ENCODE measurements at regions not wholly inside any gene's neighbourhood (a gene's known extent, or its start where the extent isn't known, plus 50 kb on each side); places are given as distances from the start of the nearest gene placed in this dataset.

DNA sequence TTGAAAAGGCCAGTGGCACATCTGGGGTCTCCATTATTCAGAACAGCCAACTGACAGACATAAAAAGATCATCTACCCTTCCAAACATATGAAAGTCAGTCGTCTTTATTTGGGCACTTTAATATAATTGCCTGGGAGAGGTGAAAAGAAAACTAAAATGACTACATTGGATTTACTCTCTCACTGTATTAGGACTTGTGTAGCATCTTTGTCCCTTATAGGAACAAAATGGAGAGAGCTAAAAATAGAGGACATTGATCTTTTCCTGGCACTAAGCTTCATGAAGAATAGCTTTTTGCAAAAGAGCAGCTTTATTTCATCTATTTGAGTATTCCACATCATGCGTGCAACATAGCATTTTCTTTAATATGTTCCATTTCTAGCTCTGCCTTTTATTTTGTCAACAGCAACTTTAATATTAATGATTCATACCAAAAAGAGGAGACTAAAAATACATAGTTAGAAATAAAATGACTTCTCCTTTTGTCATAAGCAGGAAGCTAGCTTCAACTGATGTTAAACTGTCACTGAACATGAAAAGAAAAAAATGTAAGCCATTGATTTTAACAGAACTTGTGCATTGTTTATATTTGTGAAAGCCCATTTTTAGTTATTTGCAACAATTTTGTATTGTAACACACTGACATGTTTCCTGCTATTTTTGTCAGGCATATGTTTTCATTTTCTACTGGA is 254.6 kb downstream of the SEC23A start:
- intact Hi-C loops (cut with micrococcal nuclease; ENCODE audit: unreplicated experiment) = no loop called here
- H3K4me1 Mint-ChIP-seq (ENCODE audit: low read depth, unreplicated experiment) = no peaks in the 10 kb centered on the region
- no peaks in the 10 kb centered on the region for H3K9me3 ChIP-seq

DNA sequence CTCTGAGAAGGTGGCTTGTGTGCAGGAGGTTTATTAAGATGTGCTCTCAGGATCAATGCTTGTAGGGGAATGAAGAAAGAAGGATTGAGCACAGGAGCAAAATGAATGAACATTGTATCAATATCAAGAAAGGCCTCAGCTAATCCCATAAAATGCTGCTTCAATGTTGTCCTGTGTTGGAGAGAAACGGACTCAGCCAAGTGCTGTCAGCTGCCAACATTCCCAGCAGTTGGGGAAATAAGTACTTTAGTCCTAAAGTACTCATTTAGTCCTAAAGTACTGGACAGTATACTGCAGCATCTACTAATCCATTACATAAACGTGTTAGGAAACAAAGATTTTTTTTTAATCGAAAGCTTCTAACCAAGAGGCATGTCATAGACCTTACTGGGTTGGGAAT is 255.9 kb downstream of the SEC23A start:
- Mint-ChIP-seq H3K9me3 (ENCODE audit: unreplicated experiment) (no peaks in the 10 kb centered on the region), H3K4me1 (ENCODE audit: low read depth, unreplicated experiment) (no peaks in the 10 kb centered on the region), H3K27me3 (ENCODE audit: insufficient read depth, unreplicated experiment) (peaks cover 12% of the 10 kb centered on the region), H3K27ac (ENCODE audit: unreplicated experiment) (no peak overlapping the region), H3K4me3 (ENCODE audit: unreplicated experiment) (no peak overlapping the region), H3K36me3 (ENCODE audit: insufficient read depth, unreplicated experiment) (no peaks in the 10 kb centered on the region)
- Histone ChIP-seq H3K9me3 (no peaks in the 10 kb centered on the region), H3K27me3 (replicated peaks; ENCODE audit: control insufficient read depth, insufficient read depth, low read length) (no peaks in the 10 kb centered on the region), H3K4me3 (ENCODE audit: low read depth, low read length) (no peak overlapping the region), H3K36me3 (ENCODE audit: control insufficient read depth, insufficient read depth, low read length) (no peaks in the 10 kb centered on the region), H3K4me1 (no peaks in the 10 kb centered on the region)
- DNase-seq = no peak
- POLR2A ChIA-PET = no interaction called here
- intact Hi-C loops (cut with micrococcal nuclease; ENCODE audit: unreplicated experiment) = no loop called here
- BruUV-seq (replicated peaks) = no TSS peak
- CTCF ChIA-PET = no interaction called here
- TF ChIP-seq, protein P1, sequence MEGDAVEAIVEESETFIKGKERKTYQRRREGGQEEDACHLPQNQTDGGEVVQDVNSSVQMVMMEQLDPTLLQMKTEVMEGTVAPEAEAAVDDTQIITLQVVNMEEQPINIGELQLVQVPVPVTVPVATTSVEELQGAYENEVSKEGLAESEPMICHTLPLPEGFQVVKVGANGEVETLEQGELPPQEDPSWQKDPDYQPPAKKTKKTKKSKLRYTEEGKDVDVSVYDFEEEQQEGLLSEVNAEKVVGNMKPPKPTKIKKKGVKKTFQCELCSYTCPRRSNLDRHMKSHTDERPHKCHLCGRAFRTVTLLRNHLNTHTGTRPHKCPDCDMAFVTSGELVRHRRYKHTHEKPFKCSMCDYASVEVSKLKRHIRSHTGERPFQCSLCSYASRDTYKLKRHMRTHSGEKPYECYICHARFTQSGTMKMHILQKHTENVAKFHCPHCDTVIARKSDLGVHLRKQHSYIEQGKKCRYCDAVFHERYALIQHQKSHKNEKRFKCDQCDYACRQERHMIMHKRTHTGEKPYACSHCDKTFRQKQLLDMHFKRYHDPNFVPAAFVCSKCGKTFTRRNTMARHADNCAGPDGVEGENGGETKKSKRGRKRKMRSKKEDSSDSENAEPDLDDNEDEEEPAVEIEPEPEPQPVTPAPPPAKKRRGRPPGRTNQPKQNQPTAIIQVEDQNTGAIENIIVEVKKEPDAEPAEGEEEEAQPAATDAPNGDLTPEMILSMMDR (IDR thresholded peaks at IDR 0.05; ENCODE audit: insufficient read depth in 1 of 2, low read depth in 1 of 2, low read length in 1 of 2, severe bottlenecking in 1 of 2, unreplicated experiment in 1 of 2) = no peak

More for the DNA sequence above, 254.6 kb downstream of the SEC23A start:
- no peaks in the 10 kb centered on the region for H3K36me3 Mint-ChIP-seq (ENCODE audit: insufficient read depth, unreplicated experiment)
- peaks cover 16% of the 10 kb centered on the region for H3K27me3 Mint-ChIP-seq (ENCODE audit: insufficient read depth, unreplicated experiment)
- Histone ChIP-seq H3K36me3 (ENCODE audit: control insufficient read depth, insufficient read depth, low read length) (no peaks in the 10 kb centered on the region), H3K4me1 (no peaks in the 10 kb centered on the region), H3K27me3 (replicated peaks; ENCODE audit: control insufficient read depth, insufficient read depth, low read length) (no peaks in the 10 kb centered on the region), H3K4me3 (ENCODE audit: low read depth, low read length) (no peak overlapping the region)
- BruUV-seq (replicated peaks) = no TSS peak
- DNase-seq = no peak
- no peaks in the 10 kb centered on the region for H3K9me3 Mint-ChIP-seq (ENCODE audit: unreplicated experiment)
- TF ChIP-seq, protein P1 (IDR thresholded peaks at IDR 0.05; ENCODE audit: insufficient read depth in 1 of 2, low read depth in 1 of 2, low read length in 1 of 2, severe bottlenecking in 1 of 2, unreplicated experiment in 1 of 2) = no peak
- H3K27ac Mint-ChIP-seq (ENCODE audit: unreplicated experiment) = no peak overlapping the region
- H3K4me3 Mint-ChIP-seq (ENCODE audit: unreplicated experiment) = no peak overlapping the region
- CTCF ChIA-PET = no interaction called here
- POLR2A ChIA-PET = no interaction called here

DNA sequence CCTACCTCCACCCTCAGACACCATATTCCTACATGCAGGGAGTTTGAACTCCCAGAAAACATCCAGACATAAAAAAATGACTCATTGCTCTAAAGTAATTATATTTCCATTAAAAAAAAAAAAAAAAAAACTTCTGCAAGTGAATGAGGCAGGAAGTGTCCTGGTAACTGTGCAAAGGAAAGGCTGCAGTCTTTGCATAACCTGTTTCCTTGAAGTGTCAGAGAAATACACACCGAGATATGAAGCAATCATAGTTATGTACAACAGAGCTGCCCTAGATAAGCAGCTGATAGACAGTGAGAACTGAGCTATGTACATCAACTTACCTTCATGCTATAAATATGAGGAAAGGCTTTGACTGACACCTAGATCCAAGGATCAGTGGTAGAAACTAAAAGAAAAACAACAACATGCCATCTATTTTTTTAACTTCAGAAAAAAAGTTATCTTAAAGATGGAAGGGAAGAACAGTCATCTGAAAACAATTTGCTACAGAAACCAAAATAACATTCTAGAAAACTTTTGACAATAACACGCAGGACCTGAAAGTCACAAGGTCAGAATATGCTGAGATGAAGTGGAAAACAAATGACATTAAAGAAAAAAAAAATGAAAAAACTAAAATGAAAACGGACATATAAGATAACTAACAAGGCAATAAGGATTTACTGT is 263.2 kb downstream of the SEC23A start:
- no TSS peak for BruUV-seq (replicated peaks)
- Mint-ChIP-seq H3K27ac (ENCODE audit: unreplicated experiment) (no peak overlapping the region), H3K4me3 (ENCODE audit: unreplicated experiment) (no peak overlapping the region), H3K4me1 (ENCODE audit: low read depth, unreplicated experiment) (no peaks in the 10 kb centered on the region), H3K9me3 (ENCODE audit: unreplicated experiment) (no peaks in the 10 kb centered on the region), H3K36me3 (ENCODE audit: insufficient read depth, unreplicated experiment) (no peaks in the 10 kb centered on the region), H3K27me3 (ENCODE audit: insufficient read depth, unreplicated experiment) (peaks cover 16% of the 10 kb centered on the region)
- H3K27me3 ChIP-seq (replicated peaks; ENCODE audit: control insufficient read depth, insufficient read depth, low read length) = no peaks in the 10 kb centered on the region; the same call in 1 of the 2 replicates
- CTCF ChIA-PET = no interaction called here
- no peak overlapping the region for H3K4me3 ChIP-seq (ENCODE audit: low read depth, low read length)
- H3K36me3 ChIP-seq (ENCODE audit: control insufficient read depth, insufficient read depth, low read length) = no peaks in the 10 kb centered on the region
- TF ChIP-seq, protein P1 (IDR thresholded peaks at IDR 0.05; ENCODE audit: insufficient read depth in 1 of 2, low read depth in 1 of 2, low read length in 1 of 2, severe bottlenecking in 1 of 2, unreplicated experiment in 1 of 2) = no peak
- no peaks in the 10 kb centered on the region for H3K9me3 ChIP-seq
- POLR2A ChIA-PET = no interaction called here
- no peak for DNase-seq
- H3K4me1 ChIP-seq = peaks cover 5% of the 10 kb centered on the region; the same call in 1 of the 2 replicates
- intact Hi-C loops (cut with micrococcal nuclease; ENCODE audit: unreplicated experiment) = no loop called here

Data from Caco-2 (cell line).